Endothelial cell of umbilical vein (primary cell): ENCODE measurements at regions not wholly inside any gene's neighbourhood (a gene's known extent, or its start where the extent isn't known, plus 50 kb on each side); places are given as distances from the start of the nearest gene placed in this dataset.

Source experiments
- BruUV-seq: library from RNA; stranded (reverse); fragments of 400-500 nt; replicated peaks from 2 replicates; lab custom pipeline; 2021; lab: Mats Ljungman, UMichigan
- CTCF ChIA-PET: fragments of 300-600, 350-600 bp; sonication (Branson Sonifier 250); formaldehyde crosslinking; loops from one replicate; lab custom pipeline; 2021; ENCODE audit warnings: antibody characterized with exemption, inconsistent platforms; lab: Charles Lee
- POLR2A ChIA-PET: fragments of 300-600, 350-600 bp; sonication (Branson Sonifier 250); formaldehyde crosslinking; loops from one replicate; lab custom pipeline; 2021; ENCODE audit warnings: antibody characterized with exemption, inconsistent platforms; lab: Charles Lee
- DNase-seq: peaks from one replicate; pipeline ENCODE4 v3.0.0-alpha.2; 2011; ENCODE audit warnings: low read depth, low spot score
- FAIRE-seq: peaks from 2 replicates; lab custom pipeline; 2011; peaks lifted over from hg19 to GRCh38; lab: Jason Lieb, UNC
- H2AFZ ChIP-seq: 2 replicates; pipeline ENCODE4 v1.6.0; 2012; ENCODE audit warnings: low read depth, low read length, control low read depth, inconsistent platforms
- H3K27ac ChIP-seq: 2 replicates; pipeline ENCODE4 v1.5.1; 2011; ENCODE audit warnings: low read depth, mild to moderate bottlenecking, control low read depth, low read length, moderate library complexity; ENCODE audit not compliant: insufficient read depth
- H3K27me3 ChIP-seq, 2 experiments: 2 replicates each; pipeline versions ENCODE4 v1.6.0 to v1.6.1; 2011; ENCODE audit warnings: low read length in 2 of 2, mixed read lengths in 1 of 2; ENCODE audit not compliant: control insufficient read depth in 2 of 2, insufficient read depth in 2 of 2
- H3K36me3 ChIP-seq, 2 experiments: 2 replicates in 1 of 2; 3 replicates in 1 of 2; pipeline ENCODE4 v1.5.1; 2011; ENCODE audit warnings: low read length in 2 of 2, mild to moderate bottlenecking in 1 of 2, moderate library complexity in 1 of 2; ENCODE audit not compliant: control insufficient read depth in 2 of 2, insufficient read depth in 2 of 2; ENCODE audit errors: extremely low read depth in 1 of 2
- H3K4me1 ChIP-seq: 3 replicates; pipeline ENCODE4 v1.5.1; 2011; ENCODE audit warnings: mild to moderate bottlenecking, low read length; ENCODE audit not compliant: control insufficient read depth, insufficient read depth; ENCODE audit errors: extremely low read depth
- H3K4me2 ChIP-seq: 2 replicates; pipeline ENCODE4 v1.6.1; 2011; ENCODE audit warnings: low read length, control low read depth, mixed read lengths; ENCODE audit not compliant: insufficient read depth
- H3K4me3 ChIP-seq, 3 experiments: fragments of 200-600 bp in 1 of 3; sonication (generic), shearing (Covaris generic) in 1 of 3; replicated peaks in 1 of 3; 2 replicates each; pipeline ENCODE4 v1.5.1; 2011 to 2016; ENCODE audit warnings: control low read depth in 3 of 3, low read length in 3 of 3, mild to moderate bottlenecking in 2 of 3, inconsistent platforms in 1 of 3, low read depth in 1 of 3, moderate library complexity in 1 of 3; ENCODE audit not compliant: insufficient read depth in 1 of 3
- H3K79me2 ChIP-seq: 2 replicates; pipeline ENCODE4 v1.6.0; 2012; ENCODE audit warnings: low read length, inconsistent platforms; ENCODE audit not compliant: control insufficient read depth, insufficient read depth
- H3K9ac ChIP-seq: replicated peaks from 2 replicates; pipeline ENCODE3; 2011; ENCODE audit warnings: low read length, control low read depth; ENCODE audit not compliant: insufficient read depth; ENCODE audit errors: extremely low read depth
- H3K9me1 ChIP-seq: replicated peaks from 3 replicates; pipeline ENCODE4 v1.6.0; 2011; ENCODE audit warnings: mild to moderate bottlenecking, low read length; ENCODE audit not compliant: control insufficient read depth, insufficient read depth; ENCODE audit errors: extremely low read depth
- H3K9me3 ChIP-seq: replicated peaks from 2 replicates; pipeline ENCODE4 v1.5.1; 2012; ENCODE audit warnings: low read length, inconsistent platforms; ENCODE audit not compliant: control insufficient read depth, insufficient read depth
- H4K20me1 ChIP-seq: replicated peaks from 2 replicates; pipeline ENCODE3; 2011; ENCODE audit warnings: mild to moderate bottlenecking, low read length; ENCODE audit not compliant: control insufficient read depth, insufficient read depth; ENCODE audit errors: extremely low read depth
- CTCF ChIP-seq, 2 donors: IDR thresholded peaks; 1 replicate in 1 of 2; 2 replicates in 1 of 2; pipeline ENCODE4 v1.5.1; 2011; ENCODE audit warnings: low read length in 2 of 2, mild to moderate bottlenecking in 2 of 2, moderate library complexity in 2 of 2, control low read depth in 1 of 2, inconsistent platforms in 1 of 2, low read depth in 1 of 2; ENCODE audit not compliant: insufficient read depth in 1 of 2; ENCODE audit errors: extremely low read depth in 1 of 2
- EZH2 ChIP-seq: IDR thresholded peaks from 2 replicates; pipeline ENCODE4 v1.6.1; 2012; ENCODE audit warnings: borderline replicate concordance, low read depth, mild to moderate bottlenecking, moderate library complexity, low read length, inconsistent platforms; ENCODE audit not compliant: severe bottlenecking
- FOS ChIP-seq: IDR thresholded peaks from 2 replicates; pipeline ENCODE4 v1.6.1; 2011; ENCODE audit warnings: mild to moderate bottlenecking, low read length, moderate library complexity, borderline replicate concordance; ENCODE audit not compliant: insufficient read depth
- GATA2 ChIP-seq: IDR thresholded peaks from 2 replicates; pipeline ENCODE4 v1.7.0; 2011; ENCODE audit warnings: low read depth, mild to moderate bottlenecking, moderate library complexity, mixed read lengths, low read length; ENCODE audit not compliant: insufficient read length, insufficient read depth
- JUN ChIP-seq: IDR thresholded peaks from 2 replicates; pipeline ENCODE4 v1.6.1; 2011; ENCODE audit warnings: borderline replicate concordance, low read depth; ENCODE audit not compliant: insufficient read length, insufficient read depth
- MYC ChIP-seq: IDR thresholded peaks from one replicate; pipeline ENCODE4 v1.6.1; 2011; ENCODE audit warnings: mild to moderate bottlenecking, low read depth, low read length
- POLR2A ChIP-seq: IDR thresholded peaks from 2 replicates; pipeline ENCODE4 v1.6.1; 2012; ENCODE audit warnings: low read depth, mild to moderate bottlenecking, control low read depth, low read length
- POLR2AphosphoS5 ChIP-seq: IDR thresholded peaks from 2 replicates; pipeline ENCODE4 v1.6.1; 2012; ENCODE audit warnings: low read depth, mild to moderate bottlenecking, control low read depth, low read length, moderate library complexity; ENCODE audit not compliant: insufficient read depth
- dilution Hi-C: fragments of 300-500 bp; cut with MboI; formaldehyde crosslinking; loops from one replicate; pipeline ENCODE4 v1.15.0; 2019; ENCODE audit warnings: low sequenced_read_pairs; ENCODE audit not compliant: extremely low pct_ligation_motif_present
- intact Hi-C: fragments of 100-400 bp; cut with micrococcal nuclease; formaldehyde crosslinking; loops from one replicate; pipeline ENCODE4 v1.10.0; 2022
- TF ChIP-seq, protein P1 (sequence below): IDR thresholded peaks from 2 replicates; pipeline ENCODE4 v1.6.1; 2011; ENCODE audit not compliant: insufficient read depth, insufficient read length

GRCh38 chr2:217551252-217551899 is 451.4 kb downstream of the TNS1 start:
- no peak overlapping the region for H3K9ac ChIP-seq
- ChIA-PET CTCF (no interaction called here), POLR2A (no interaction called here)
- DNase-seq (no peak), FAIRE-seq (no peak)
- no peaks in the 10 kb centered on the region for H3K4me1 ChIP-seq
- no peak overlapping the region for H3K27ac ChIP-seq
- BruUV-seq: no TSS peak
- H3K36me3 ChIP-seq: no peaks in the 10 kb centered on the region
- H2AFZ ChIP-seq: no peak overlapping the region
- intact Hi-C loops (no loop called here), dilution Hi-C loops (no loop called here)
- H3K27me3 ChIP-seq: no peaks in the 10 kb centered on the region
- no peaks in the 10 kb centered on the region for H3K9me1 ChIP-seq
- no peak overlapping the region for H3K4me3 ChIP-seq
- no peaks in the 10 kb centered on the region for H4K20me1 ChIP-seq
- no peaks in the 10 kb centered on the region for H3K79me2 ChIP-seq
- no peaks in the 10 kb centered on the region for H3K9me3 ChIP-seq
- no peak overlapping the region for H3K4me2 ChIP-seq
- TF ChIP-seq POLR2A (no peak), JUN (no peak), EZH2 (no peak), MYC (no peak), CTCF (IDR thresholded peaks at IDR 0.05; ENCODE audit: extremely low read depth in 1 of 2, insufficient read depth in 1 of 2, low read depth in 1 of 2, low read length in 2 of 2) (no peak), GATA2 (no peak), POLR2AphosphoS5 (no peak), FOS (no peak)
- TF ChIP-seq, protein P1, sequence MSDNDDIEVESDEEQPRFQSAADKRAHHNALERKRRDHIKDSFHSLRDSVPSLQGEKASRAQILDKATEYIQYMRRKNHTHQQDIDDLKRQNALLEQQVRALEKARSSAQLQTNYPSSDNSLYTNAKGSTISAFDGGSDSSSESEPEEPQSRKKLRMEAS: no peak
